SK-N-MC (cell line): ENCODE measurements at regions not wholly inside any gene's neighbourhood (a gene's known extent, or its start where the extent isn't known, plus 50 kb on each side); places are given as distances from the start of the nearest gene placed in this dataset.

Source experiments
- EZH2 ChIP-seq: fragments of 200-600 bp; sonication (generic); IDR thresholded peaks from one replicate; pipeline ENCODE4 v1.6.1; 2017; ENCODE audit warnings: antibody characterized with exemption
- FOXP2 ChIP-seq: optimal IDR thresholded peaks from 2 replicates; pipeline ENCODE3; 2011; ENCODE audit warnings: mild to moderate bottlenecking, moderate library complexity; ENCODE audit not compliant: insufficient read depth; ENCODE audit errors: extremely low read length, control extremely low read depth
- POLR2AphosphoS5 ChIP-seq: IDR thresholded peaks from 2 replicates; pipeline ENCODE4 v1.6.1; 2012; ENCODE audit warnings: mild to moderate bottlenecking, low read depth, low read length, borderline replicate concordance

GRCh38 chr1:184878002-184878401, 96.3 kb downstream of the NIBAN1 start:
- TF ChIP-seq EZH2 (no peak), FOXP2 (no peak), POLR2AphosphoS5 (no peak)
